Fibroblast of lung (primary cell): ENCODE measurements at regions not wholly inside any gene's neighbourhood (a gene's known extent, or its start where the extent isn't known, plus 50 kb on each side); places are given as distances from the start of the nearest gene placed in this dataset.

Experiments
- EZH2 ChIP-seq: IDR thresholded peaks from 2 replicates; pipeline ENCODE4 v1.5.1; 2012; ENCODE audit warnings: low read length, control low read depth, mild to moderate bottlenecking; ENCODE audit errors: missing control alignments
- TF ChIP-seq, protein P1 (sequence below), 2 donors: IDR thresholded peaks in 1 of 2; conservative IDR thresholded peaks in 1 of 2; 1 replicate in 1 of 2; 2 replicates in 1 of 2; pipeline ENCODE4 v1.5.1; 2011 to 2012; ENCODE audit warnings: low read length in 2 of 2, control low read depth in 1 of 2, inconsistent platforms in 1 of 2, low read depth in 1 of 2, mild to moderate bottlenecking in 1 of 2

DNA sequence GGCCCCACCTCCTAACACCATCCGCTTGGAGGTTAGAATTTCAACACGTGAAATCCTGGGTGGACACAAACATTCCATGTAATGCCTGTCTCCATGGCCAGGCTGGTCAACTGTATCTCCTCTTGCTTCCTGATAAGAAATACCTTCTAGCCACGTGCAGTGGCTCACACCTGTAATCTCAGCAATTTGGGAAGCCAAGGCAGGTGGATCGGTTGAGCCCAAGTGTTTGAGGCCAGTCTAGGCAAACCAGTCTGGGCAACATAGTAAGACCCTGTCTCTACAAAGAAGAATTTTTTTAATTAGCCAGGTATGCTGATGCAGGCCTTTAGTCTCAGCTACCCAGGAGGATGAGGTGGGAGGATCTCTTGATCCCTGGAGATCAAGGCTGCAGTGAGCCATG, 58.3 kb upstream of the GALNT2 start:
- TF ChIP-seq, protein P1, sequence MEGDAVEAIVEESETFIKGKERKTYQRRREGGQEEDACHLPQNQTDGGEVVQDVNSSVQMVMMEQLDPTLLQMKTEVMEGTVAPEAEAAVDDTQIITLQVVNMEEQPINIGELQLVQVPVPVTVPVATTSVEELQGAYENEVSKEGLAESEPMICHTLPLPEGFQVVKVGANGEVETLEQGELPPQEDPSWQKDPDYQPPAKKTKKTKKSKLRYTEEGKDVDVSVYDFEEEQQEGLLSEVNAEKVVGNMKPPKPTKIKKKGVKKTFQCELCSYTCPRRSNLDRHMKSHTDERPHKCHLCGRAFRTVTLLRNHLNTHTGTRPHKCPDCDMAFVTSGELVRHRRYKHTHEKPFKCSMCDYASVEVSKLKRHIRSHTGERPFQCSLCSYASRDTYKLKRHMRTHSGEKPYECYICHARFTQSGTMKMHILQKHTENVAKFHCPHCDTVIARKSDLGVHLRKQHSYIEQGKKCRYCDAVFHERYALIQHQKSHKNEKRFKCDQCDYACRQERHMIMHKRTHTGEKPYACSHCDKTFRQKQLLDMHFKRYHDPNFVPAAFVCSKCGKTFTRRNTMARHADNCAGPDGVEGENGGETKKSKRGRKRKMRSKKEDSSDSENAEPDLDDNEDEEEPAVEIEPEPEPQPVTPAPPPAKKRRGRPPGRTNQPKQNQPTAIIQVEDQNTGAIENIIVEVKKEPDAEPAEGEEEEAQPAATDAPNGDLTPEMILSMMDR (conservative IDR thresholded peaks at IDR 0.05 in 1 of 2, IDR thresholded peaks at IDR 0.05 in 1 of 2; ENCODE audit: low read depth in 1 of 2, low read length in 2 of 2): no peak
- TF ChIP-seq EZH2: no peak
